ENCODE measurements at regions not wholly inside any gene's neighbourhood (a gene's known extent, or its start where the extent isn't known, plus 50 kb on each side); places are given as distances from the start of the nearest gene placed in this dataset.

- Mint-ChIP-seq H3K9me3 (peaks cover 15% of the 10 kb centered on the region), H3K4me1 (peaks cover 36% of the 10 kb centered on the region), H3K4me3 (peak overlapping the region; percentile 16), H3K27ac (ENCODE audit: unreplicated experiment) (peak overlapping the region; percentile 95), H3K27me3 (ENCODE audit: low read depth) (no peaks in the 10 kb centered on the region), H3K36me3 (ENCODE audit: low read depth) (peaks cover 35% of the 10 kb centered on the region)
- TF ChIP-seq CTCF (conservative IDR thresholded peaks at IDR 0.05), result no peak
- DNase-seq (ENCODE audit: low read depth, low spot score), result peak; percentile 14
Measured at GRCh38 chr4:123976285-123976684, 579.7 kb downstream of the SPRY1 start.

GRCh38 chr4:123976819-123977218 is 580.2 kb downstream of the SPRY1 start:
- Mint-ChIP-seq H3K27me3 (ENCODE audit: low read depth) (no peaks in the 10 kb centered on the region), H3K36me3 (ENCODE audit: low read depth) (peaks cover 32% of the 10 kb centered on the region), H3K9me3 (peaks cover 13% of the 10 kb centered on the region)

GRCh38 chr4:123977641-123978081 is 581.1 kb downstream of the SPRY1 start:
- no peak for TF ChIP-seq CTCF (conservative IDR thresholded peaks at IDR 0.05)
- Mint-ChIP-seq H3K27me3 (ENCODE audit: low read depth) (no peaks in the 10 kb centered on the region), H3K4me3 (no peak overlapping the region), H3K36me3 (ENCODE audit: low read depth) (peaks cover 31% of the 10 kb centered on the region), H3K27ac (ENCODE audit: unreplicated experiment) (peak overlapping the region; percentile 62), H3K9me3 (peaks cover 11% of the 10 kb centered on the region), H3K4me1 (peaks cover 36% of the 10 kb centered on the region)
- DNase-seq (ENCODE audit: low read depth, low spot score), result no peak

More at GRCh38 chr4:123976819-123977218, 580.2 kb downstream of the SPRY1 start:
- Mint-ChIP-seq H3K4me1 (peaks cover 36% of the 10 kb centered on the region), H3K4me3 (peak overlapping the region; percentile 16), H3K27ac (ENCODE audit: unreplicated experiment) (peak overlapping the region; percentile 95)
- TF ChIP-seq CTCF (conservative IDR thresholded peaks at IDR 0.05), result no peak
- DNase-seq (ENCODE audit: low read depth, low spot score), result no peak

GRCh38 chr4:123978637-123979036 is 582.0 kb downstream of the SPRY1 start:
- peaks cover 36% of the 10 kb centered on the region for H3K4me1 Mint-ChIP-seq
- TF ChIP-seq CTCF (conservative IDR thresholded peaks at IDR 0.05), result no peak
- H3K27me3 Mint-ChIP-seq (ENCODE audit: low read depth), result no peaks in the 10 kb centered on the region
- no peak for DNase-seq (ENCODE audit: low read depth, low spot score)
- peaks cover 11% of the 10 kb centered on the region for H3K9me3 Mint-ChIP-seq
- peaks cover 26% of the 10 kb centered on the region for H3K36me3 Mint-ChIP-seq (ENCODE audit: low read depth)
- H3K4me3 Mint-ChIP-seq, result no peak overlapping the region
- no peak overlapping the region for H3K27ac Mint-ChIP-seq (ENCODE audit: unreplicated experiment)

- H3K27me3 Mint-ChIP-seq (ENCODE audit: low read depth), result no peaks in the 10 kb centered on the region
Measured at GRCh38 chr4:123980736-123981300, 584.2 kb downstream of the SPRY1 start.

More at GRCh38 chr4:123980736-123981300, 584.2 kb downstream of the SPRY1 start:
- no peak overlapping the region for H3K27ac Mint-ChIP-seq (ENCODE audit: unreplicated experiment)
- H3K9me3 Mint-ChIP-seq, result peaks cover 10% of the 10 kb centered on the region
- peaks cover 21% of the 10 kb centered on the region for H3K4me1 Mint-ChIP-seq
- H3K4me3 Mint-ChIP-seq, result no peak overlapping the region
- peaks cover 16% of the 10 kb centered on the region for H3K36me3 Mint-ChIP-seq (ENCODE audit: low read depth)
- DNase-seq (ENCODE audit: low read depth, low spot score), result no peak
- no peak for TF ChIP-seq CTCF (conservative IDR thresholded peaks at IDR 0.05)
